Choroid plexus epithelial cell (primary cell): ENCODE measurements at regions not wholly inside any gene's neighbourhood (a gene's known extent, or its start where the extent isn't known, plus 50 kb on each side); places are given as distances from the start of the nearest gene placed in this dataset.

Experiments used
- DNase-seq: peaks from one replicate; pipeline ENCODE4 v3.0.0-alpha.2; 2010; ENCODE audit warnings: low read depth
- H3K4me3 ChIP-seq: 2 replicates; pipeline ENCODE4 v1.5.1; 2011; ENCODE audit warnings: low read depth, mild to moderate bottlenecking, control low read depth, low read length, moderate library complexity
- TF ChIP-seq, protein P1 (sequence below): conservative IDR thresholded peaks from 2 replicates; pipeline ENCODE4 v1.5.1; 2011; ENCODE audit warnings: low read depth, mild to moderate bottlenecking, control low read depth, inconsistent platforms, low read length, moderate library complexity

GRCh38 chr6:33924681-33925080 is 120.9 kb upstream of the MLN start:
- TF ChIP-seq, protein P1, sequence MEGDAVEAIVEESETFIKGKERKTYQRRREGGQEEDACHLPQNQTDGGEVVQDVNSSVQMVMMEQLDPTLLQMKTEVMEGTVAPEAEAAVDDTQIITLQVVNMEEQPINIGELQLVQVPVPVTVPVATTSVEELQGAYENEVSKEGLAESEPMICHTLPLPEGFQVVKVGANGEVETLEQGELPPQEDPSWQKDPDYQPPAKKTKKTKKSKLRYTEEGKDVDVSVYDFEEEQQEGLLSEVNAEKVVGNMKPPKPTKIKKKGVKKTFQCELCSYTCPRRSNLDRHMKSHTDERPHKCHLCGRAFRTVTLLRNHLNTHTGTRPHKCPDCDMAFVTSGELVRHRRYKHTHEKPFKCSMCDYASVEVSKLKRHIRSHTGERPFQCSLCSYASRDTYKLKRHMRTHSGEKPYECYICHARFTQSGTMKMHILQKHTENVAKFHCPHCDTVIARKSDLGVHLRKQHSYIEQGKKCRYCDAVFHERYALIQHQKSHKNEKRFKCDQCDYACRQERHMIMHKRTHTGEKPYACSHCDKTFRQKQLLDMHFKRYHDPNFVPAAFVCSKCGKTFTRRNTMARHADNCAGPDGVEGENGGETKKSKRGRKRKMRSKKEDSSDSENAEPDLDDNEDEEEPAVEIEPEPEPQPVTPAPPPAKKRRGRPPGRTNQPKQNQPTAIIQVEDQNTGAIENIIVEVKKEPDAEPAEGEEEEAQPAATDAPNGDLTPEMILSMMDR: no peak
- no peak for DNase-seq
- H3K4me3 ChIP-seq: no peak overlapping the region

DNA sequence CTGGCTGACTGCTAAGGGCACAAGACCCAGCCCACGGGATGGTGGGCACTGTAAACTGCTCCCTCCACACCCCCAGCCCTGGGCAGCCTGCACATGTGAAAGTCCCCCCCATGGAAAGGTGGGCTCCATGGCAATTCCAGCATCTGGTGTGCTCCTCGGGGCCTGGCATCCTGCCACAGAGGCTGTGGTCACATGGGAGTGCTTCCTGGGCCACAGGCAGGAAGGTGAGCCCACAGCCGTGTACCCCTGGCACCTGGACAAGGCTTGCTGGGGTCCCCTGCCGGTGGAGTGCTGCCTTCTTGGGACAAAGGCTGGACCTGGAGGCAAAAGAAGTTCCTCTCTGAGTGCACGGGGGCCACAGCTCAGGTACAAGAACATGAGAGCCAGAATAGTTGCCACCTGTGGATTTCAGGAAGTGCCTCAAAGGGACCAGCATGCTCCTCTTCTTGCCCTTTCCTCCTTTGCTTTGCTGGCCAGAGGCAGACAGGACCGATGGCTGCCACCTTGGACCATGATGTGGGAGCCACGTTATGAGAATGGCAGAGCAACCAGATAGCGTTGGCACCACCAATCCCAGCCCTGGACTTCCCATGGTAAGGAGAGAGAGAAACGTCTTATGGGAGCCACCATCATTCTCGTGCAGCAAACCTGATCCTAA is 120.2 kb upstream of the MLN start:
- TF ChIP-seq, protein P1: no peak
- DNase-seq: no peak
- no peak overlapping the region for H3K4me3 ChIP-seq

- DNase-seq: no peak
- TF ChIP-seq, protein P1: no peak
Observed at GRCh38 chr6:33921745-33922144, 117.9 kb upstream of the MLN start.

GRCh38 chr6:33918175-33918695 is 114.4 kb upstream of the MLN start:
- no peak for DNase-seq
- H3K4me3 ChIP-seq: no peak overlapping the region
- TF ChIP-seq, protein P1: no peak

More at GRCh38 chr6:33921745-33922144, 117.9 kb upstream of the MLN start:
- H3K4me3 ChIP-seq: no peak overlapping the region

DNA sequence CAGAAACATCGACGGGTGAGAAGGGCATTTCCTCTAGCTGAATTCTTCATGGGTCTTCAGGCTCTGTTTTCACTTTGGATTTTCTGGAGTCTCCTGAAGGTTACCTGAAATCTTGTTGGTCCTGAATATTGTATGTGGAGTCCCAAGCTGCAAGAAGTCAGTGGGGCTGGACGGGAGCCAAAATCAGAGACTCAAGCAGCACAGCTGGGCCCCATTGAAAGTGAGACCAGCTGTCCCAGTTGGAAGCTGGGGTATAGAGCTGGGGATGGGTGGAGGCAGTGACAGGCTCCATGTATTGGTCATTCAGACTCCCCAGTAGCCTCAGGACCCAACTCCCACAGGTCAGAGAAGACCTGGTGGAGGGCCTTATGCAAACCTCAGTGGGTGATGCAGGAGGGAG is 111.3 kb upstream of the MLN start:
- TF ChIP-seq, protein P1: no peak
- peak; percentile 6 for DNase-seq
- H3K4me3 ChIP-seq: no peak overlapping the region

DNA sequence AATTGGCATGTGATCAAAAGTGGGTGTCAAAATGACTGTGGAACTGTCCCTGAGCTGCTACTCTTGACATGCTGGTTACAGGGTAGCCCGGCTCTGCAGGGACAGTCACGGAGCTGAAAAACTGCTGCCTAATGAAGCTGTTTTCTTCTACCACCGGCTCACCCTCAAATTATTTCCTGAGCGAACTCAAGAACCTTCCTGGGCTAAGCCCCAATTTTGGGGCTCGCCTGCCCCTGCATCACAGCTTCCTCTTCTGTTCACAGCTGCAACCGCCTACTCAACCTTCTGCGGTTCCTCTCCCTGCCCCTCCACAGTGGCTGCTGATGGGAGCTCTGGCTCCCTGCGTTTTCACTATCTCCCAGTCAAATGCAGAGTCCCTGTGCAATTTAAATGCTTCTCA is 110.8 kb upstream of the MLN start:
- H3K4me3 ChIP-seq: no peak overlapping the region
- TF ChIP-seq, protein P1: no peak
- DNase-seq: no peak

- TF ChIP-seq, protein P1: no peak
- no peak for DNase-seq
- H3K4me3 ChIP-seq: no peak overlapping the region
Observed at GRCh38 chr6:33912195-33912594, 108.4 kb upstream of the MLN start.
